ENCODE measurements at regions not wholly inside any gene's neighbourhood (a gene's known extent, or its start where the extent isn't known, plus 50 kb on each side); places are given as distances from the start of the nearest gene placed in this dataset.

DNA sequence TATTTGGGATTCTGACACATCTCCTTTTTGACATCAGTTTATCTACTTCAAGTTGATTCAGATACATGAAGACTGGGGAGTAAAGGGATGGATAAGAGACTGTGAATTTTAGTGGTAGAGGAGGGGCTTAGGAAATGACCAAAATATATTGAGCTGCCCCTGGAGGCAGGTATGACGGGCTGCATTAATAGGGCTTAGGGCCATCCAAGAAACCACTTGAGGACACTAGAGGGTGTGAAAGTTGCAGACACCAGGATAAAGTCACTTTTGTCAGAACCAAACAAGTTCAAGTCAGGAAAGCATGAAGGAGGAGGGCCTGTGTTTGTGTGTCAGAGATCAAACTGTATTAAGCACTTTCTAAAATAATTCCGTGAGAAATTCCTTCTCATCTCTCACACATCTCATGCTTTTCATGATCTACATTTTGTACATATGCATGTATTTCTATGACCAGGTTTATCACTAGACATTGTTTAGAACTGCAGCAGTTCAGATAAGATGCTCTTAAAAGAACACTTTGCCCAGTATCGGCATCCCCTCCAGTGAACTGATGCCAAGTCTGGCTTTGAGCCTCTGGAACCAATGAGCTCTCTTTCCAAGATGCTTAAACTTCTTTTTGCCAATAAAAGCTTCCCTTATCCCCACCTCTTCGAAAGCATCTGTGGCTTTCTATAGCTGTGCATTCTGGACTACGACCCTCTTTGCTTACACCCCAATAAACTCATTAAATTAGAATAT is 136.9 kb downstream of the SLC38A1 start:
- DNase-seq = no peak

DNA sequence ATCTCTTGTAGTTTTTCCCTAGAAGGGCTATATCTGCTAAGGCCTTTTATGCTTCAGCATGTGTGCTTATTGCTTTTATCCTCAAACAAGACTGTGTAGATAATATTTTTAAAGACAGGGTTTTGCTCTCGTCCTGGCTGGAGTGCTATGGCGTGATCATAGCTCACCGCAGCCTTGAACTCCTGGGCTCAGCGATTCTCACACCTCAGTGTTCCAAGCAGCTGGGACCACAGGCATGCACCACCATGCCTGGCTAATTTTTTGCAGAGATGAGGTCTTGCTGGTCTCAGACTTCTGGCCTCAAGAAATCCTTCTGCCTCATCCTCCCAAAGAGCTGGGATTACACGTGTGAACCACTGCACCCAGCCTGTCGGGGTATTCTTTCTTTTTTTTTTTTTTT is 137.3 kb upstream of the SCAF11 start:
- DNase-seq = no peak

DNA sequence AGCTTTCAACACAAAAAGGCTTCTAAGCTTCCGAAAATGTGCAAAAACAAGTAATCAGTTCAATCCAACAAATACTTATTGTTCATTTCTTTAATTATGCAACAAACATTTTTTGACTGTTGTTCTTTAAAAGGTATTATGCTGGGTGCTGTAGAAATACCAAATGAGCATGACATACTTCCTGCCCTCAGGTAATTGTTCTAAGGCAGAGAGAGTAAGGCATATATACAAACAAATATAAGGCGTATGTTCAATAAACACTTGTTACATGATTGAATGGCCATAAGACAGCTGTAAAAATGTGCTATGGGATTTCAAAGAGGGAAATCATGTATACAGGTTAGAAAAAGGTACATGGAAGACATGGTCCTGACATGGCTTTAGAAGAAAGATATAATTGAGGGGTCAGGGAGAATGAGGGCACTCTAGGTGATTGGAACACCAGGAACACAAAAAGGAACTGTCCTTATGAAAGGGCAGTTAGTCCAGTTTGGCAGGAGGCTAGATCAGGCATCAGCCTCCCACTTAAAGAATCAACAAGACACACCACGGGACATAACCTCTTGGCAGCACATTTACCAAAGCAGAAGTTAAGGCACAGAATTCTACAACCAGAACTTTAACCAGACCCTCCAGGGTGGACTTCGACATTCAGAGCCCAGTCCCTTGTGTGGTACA is 135.8 kb upstream of the SCAF11 start:
- DNase-seq = no peak

DNA sequence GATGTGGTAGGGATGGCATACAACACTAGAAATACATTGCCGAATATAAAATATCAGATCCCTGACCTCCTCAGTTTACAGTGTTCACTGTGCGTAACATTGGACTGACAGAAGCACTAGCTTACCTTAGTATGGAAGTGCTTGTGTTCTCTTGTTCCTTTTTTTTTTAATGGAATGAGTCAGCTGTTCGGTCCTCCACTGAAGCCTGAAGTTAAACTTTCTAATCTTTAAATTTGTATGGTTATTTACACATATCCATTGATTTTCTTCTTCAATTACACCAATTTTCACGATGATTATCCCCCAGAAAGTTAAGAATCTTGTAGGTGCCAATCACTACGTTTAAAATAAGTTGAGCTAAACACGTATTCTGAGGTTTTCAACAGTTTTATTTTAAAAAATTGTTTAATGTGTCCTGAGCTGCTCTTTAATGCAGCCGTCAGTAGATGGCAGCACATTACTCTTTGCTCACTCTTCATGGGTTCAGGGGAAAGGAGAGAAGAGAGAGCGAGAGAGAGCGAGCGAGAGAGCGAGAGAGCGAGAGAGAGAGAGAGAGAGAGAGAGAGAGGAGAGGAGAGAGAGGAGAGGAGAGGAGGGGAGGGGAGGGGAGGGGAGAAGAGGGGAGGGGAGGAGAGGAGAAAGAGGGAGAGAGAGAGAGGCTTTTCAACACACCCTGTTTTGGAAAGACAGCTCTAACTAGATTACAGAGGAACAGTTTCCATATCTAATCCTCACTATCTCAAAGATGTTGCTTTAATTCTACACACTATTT is 134.7 kb upstream of the SCAF11 start:
- peak; percentile 33 for DNase-seq

DNA sequence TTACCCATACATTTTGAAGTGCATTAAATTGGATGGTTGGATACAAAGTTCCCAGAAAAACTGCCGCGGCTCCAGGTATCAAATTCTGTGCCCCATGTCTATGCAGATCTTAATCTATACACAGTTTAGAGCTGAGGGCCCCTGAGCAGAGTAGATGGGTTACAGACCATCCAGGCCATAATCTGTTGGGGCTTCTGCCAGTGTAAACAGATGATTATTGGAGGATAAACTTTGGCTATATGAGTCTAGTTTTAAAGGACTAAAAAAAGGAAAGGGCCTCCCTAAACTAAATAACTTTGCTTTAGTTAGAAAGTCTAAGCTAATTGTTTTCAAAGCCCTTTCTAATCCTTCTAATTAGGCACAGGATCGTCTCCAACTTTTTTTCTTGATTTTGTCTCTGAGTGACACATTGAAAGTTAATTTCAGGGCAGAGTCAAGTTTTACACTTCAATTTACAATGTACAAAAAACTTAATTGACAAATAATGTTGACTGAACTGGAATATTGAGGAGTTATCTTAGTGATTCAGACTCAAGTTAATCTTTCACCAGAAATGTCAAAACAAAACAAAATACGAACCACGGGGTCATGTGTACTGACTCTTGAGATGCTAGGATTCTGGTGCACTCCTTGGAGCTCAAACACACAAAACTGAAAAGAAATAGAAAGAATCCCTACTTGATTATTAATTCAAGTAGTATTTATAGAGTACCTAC is 133.9 kb upstream of the SCAF11 start:
- DNase-seq = no peak

DNA sequence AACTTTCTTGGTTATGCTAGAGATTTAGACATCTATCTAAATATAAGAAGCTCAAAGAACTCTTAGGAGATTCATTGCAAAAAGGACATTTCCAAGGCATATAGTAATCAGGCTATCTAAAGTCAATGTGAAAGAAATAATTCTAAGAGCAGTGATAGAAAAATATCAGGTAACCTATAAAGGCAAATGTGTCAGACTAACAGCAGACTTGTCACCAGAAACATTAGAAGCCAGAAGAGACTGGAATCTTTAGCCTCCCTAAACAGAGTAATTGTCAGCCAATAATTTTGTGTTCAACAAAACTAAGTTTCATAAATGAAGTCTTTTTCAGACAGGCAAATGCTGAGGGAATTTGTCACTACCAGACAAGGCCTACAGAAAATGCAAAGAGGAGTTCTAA is 122.0 kb upstream of the SCAF11 start:
- DNase-seq = no peak

DNA sequence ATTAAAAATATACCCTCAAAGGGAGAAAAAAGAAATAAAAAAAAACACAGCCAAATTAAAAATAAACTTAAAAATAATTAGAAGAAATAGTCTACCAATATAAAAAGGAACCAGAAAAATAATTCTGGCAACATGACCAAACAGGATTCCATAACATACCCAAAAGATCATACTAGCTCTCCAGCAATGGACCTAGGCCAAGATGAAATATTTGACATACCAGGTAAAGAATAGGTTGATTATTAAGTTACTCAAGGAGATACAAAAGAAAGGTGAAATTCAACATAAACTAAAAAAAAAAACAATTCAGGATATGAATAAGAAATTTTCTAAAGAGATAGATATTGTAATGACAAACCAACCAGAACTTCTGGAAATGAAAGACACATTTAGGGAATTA is 121.3 kb upstream of the SCAF11 start:
- no peak for DNase-seq

DNA sequence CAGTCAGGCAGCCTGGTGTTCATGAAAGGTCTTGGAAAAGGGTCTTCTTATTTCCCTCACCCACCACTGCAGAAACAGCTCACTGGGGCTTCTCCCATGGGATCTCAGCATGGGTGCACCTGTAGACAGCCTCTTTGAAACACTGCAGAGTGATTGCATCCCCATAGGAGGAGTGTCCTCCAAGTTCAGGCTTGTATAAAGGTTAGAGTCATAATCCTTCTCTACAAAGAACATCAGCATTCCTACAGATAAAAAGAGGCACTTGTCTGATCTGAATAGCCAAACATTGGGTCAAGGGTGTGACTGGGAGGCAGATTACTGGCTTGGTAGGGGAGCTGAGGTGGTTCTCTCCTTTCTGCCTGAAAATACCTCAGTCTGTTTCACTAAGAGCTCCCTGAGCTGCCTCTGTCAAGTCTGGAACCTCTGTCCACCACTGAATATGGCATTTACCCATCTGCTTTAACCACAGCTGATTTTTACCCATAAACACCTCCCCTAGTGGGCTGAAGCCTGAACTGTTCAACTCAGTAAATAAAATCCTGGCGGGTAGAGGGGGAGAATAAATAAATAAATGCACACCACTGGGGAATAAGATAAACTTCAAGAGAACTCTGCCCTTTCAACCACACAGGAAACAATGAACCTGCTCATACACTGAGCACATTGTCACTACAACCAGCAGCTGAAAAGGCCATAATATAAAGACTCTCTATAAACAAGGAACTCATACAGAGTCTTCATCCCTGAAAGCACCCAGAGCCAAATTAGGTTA is 120.7 kb upstream of the SCAF11 start:
- DNase-seq = no peak

DNA sequence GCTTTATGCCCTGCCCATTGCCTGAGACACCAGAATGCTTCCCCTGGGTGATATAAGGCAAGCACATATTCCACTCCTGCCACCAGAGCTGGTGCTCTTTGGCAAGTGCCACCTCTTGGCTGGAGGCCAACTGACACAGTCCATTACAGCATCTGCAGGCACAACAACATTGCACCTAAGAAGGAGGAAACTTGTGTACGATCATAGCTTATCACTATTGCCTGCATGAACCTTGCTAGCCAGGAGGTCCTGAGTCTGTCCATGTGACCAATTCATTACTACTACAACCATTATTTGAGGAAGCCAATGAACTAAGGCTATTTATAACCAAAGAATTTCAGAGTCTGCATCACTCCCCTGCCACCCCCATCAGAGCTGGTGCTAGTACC is 119.8 kb upstream of the SCAF11 start:
- no peak for DNase-seq

DNA sequence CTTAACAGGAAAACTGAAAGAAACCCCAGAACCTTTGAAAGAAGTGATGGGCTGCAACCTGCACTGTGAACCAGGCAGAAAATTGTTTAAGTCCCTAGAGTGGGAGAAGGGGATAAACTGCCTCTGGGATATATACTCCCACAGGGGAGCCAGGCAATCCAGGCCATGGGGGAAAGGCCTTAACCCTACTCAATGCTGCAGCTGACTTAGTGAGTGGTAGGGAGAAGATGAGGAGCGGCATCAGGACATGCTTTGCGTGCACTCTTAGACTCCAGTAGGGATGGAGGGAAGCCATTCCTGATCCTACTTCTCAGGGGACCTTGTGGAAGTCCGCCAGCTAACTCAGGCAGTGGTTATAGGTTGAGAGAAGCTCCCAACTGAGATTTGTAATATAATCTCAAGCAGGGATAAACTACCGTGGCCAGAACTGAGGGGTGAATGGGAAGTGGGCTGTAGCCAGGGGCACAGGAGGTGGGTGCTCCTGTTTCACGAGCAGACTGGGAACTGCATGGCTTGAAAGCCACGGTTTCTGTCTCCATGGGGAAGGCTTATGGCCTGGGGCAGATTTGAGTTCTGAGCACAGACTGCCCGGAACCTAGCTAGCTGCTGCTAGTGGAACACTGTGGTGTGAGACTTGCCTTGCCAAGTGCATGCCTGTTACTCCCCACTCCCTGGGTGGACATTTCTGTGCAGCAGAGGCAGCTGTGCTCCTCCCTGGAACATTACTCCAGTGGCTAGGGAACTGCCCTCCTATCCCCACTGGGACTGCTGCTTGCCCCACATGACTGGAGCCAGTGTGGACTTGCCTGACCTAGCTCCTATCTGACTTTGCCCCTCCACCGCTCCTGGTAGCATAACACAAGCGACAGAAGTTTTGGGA is 119.2 kb upstream of the SCAF11 start:
- DNase-seq = no peak

DNA sequence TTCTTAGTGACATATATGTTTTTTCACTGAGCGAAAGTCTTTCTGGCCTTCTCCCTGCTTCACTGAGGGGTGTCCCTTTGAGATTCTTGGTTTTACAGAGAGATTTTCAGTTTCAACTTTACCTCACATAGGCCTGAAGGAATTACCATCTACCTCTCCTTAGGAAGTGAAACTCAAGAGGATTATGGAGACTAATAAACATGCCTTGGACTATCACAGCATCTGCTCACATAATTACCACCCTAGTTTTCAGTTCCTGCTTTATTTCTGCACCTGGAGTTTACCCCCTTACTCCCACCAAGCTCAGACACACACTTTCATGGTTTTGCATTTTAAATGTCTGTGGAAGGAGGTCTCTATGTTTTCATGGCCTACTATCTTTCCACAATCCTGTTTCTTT is 118.3 kb upstream of the SCAF11 start:
- no peak for DNase-seq

DNA sequence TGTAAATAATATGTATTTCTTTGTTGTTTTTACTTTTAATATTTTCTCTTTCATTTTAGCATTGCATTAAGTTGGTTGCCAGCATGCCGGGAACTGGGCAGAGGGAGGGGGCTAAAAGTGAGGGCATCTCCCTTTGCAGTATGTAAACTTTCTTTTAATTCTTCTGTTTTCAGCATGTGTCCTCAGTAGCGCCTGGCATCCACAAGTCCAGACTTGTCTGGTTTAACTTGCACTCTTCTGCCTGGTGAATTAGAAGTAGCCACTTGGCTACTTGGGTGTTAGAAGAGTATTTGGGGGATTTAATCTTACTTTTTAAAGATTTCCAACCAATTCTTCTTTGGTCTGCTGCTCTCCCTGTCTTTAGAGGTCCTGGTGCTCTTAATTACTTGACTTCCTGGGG is 117.2 kb upstream of the SCAF11 start:
- DNase-seq = no peak

DNA sequence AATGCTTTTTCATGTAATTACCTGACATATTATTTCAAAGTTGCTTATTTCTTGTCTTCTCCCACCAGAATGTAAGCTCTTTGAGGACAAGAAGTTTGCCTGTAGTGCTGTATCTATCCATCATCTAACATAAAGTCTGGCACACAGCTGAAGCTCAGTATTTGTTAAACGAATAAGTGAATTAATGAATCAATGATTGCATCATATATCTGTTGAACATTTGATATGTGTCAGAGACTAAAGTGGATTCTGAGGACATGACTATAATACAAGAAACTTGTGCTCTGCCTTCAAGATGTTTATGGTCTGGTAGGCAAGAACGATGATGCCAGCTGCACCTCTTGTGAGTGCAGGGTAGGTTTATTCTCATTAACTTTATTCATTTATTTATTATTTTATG is 115.4 kb upstream of the SCAF11 start:
- DNase-seq = no peak

DNA sequence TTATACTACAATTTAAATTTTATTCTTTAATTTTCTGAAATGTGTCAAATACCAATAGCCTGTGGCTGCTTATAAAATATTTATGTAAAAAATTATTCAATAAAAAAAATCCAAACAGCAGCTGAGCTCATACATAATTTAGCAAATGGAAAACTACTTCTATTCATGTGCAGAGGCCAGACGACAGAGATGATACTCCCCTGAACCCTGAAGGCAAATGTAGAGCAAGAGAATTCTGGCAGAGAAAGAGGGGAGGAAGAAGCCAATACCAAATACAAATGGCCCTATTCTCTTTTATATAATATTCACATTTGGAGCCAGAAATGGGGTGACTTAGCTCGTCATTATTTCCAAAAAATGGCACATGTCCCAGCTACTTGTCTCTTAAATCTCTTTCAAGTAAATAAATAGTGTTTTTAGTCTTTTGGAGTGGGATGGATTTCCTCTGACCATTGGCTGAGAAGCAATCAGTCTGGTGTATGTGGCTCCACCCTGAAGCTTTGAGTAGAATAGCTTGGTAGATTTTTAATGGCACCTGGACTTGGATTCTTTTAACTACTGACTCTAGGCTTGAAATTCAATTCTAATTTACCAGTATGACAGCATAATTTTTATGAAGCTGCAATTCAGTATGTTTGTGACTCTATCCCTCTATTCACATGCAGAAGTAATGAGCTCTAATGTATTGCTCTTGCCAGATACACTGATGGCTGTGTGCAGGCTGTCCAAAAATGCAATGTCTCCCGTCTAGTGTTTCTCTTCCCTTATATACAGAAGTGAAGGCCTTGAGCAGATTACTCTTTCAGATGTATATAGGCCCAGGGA is 113.4 kb upstream of the SCAF11 start:
- DNase-seq = no peak

DNA sequence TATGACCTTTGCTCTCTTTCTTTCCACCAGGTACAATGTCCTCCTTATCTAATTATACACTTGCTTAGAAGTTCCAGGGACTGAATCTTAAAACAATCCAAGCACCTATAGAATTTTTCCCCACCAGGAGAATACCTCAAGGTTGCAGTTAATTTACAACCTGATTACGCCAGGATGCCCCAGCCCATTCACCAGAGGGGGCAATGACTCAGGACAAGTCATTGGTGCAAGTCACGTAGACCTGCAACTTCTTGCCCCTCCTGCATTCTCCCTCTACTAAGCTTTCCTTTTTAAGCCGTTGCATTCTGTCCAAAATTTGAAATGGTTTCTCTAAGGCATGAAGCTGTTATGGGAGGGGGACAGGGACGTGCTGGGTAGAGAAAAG is 111.1 kb upstream of the SCAF11 start:
- DNase-seq = no peak

DNA sequence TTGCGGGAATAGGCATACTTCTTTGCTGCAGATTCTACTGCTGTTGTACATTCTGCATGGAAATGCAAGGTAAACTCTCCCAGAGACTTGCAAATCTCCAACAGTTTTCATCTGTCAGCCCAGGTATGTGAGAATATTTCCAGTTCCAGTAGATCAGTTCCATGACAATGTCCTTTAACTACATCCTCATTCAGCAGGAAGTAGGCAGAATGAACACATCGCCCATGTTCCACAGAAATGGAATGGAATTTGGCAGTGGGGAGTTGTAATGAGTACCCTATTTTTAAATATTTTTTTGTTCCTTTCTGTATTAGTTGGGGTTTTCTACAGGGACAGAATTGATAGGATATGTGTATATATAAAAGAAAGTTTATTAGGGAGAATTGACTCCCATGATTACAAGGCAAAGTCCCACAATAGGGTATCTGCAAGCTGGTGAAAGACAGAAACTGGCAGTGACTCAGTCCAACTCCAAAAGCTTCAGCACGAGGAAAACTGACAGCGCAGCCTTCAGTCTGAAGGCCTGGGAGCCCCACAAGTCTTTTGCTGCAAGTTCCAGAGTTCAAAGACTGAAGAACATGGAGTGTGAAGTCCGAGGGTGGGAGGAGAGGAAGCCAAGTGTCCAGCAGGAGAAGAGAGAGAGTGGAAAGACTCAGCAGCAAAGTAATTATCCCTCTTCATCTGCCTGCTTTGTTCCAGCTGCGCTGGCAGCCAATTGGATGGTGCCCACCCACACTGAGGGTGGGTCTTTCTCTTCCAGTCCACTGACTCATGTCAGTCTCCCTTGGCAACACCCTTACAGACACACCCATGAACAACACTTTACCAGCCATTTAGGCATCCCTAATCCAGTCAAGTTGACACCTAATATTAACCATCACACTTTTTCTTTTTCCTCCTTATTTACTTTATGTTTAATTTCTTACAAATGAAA is 110.4 kb upstream of the SCAF11 start:
- no peak for DNase-seq

DNA sequence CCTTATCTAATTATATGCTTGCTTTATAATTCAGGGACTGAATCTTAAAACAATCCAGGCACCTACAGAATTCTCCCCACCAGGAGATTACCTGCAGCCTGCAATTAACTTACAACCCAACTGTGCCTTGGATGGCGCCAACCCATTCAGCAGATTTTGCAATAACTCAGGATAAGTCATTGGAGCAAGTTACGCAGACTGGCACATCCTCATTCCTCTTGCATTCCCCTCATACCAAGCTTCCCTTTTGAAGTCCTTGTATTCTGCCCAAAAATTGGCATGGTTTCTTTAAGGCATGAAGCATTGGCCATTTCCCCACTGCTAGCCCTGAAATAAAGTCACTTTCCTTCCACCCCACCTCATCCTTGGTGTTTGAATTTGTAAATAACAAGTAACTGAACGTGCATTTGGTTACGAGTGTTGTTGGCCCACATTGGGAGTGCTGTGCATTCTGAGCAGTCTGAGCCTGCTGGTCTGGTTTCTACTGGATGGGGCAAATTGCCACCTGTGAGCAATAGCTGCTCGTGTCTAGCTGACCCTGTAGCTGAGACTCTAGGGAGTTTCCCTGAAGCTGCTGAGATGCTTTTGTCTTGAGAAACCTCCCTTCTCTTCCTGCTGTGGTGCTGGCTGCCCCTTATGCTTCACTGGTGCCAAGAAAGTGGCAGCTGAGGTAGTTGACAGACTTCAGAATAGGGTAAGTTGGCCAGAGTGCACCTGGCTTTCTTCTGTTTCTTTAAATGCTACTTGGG is 99.2 kb upstream of the SCAF11 start:
- DNase-seq = no peak

DNA sequence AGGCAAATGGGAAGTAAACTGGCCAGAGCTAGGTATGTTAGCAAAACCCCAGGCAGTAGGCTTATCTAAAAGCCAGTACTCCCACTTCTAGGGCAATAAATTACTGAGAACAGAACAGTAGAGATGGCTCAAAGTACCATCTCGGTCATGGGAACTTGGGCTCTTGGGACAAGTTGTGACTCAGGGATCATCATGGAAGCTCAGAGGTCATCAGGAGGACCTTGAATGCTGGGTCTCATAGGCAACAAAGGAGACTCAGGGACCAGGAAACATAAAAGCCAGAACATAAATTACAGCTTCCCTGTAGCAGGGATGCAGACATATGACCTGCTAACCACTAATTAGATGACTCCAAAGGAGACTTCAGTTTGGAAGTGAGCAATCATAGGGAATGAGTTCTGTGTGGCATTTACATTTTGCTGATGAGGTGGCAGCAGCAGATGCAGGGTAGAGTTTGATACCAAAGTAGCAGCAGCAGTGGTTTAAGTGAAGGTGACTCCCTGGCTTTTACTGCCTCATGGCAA is 97.6 kb upstream of the SCAF11 start:
- DNase-seq = no peak
